ENCODE measurements at regions not wholly inside any gene's neighbourhood (a gene's known extent, or its start where the extent isn't known, plus 50 kb on each side); places are given as distances from the start of the nearest gene placed in this dataset.

- TF ChIP-seq REST (IDR thresholded peaks at IDR 0.05; ENCODE audit: low read depth): no peak
Observed at GRCh38 chr18:71808616-71809015, 735.5 kb downstream of the CBLN2 start (continued).

- no peak overlapping the region for H3K9ac ChIP-seq (ENCODE audit: low read length)
- peaks cover 6 to 23% of the 10 kb centered on the region in 2 experiments; a peak in 2 of 4 replicates for H3K9me3 ChIP-seq (ENCODE audit: control insufficient read depth in 1 of 2, insufficient read depth in 1 of 2, low read depth in 1 of 2, low read length in 2 of 2)
- TF ChIP-seq JUND (IDR thresholded peaks at IDR 0.05): no peak
- no peak for TF ChIP-seq POLR2AphosphoS5 (IDR thresholded peaks at IDR 0.05; ENCODE audit: low read depth, low read length)
- TF ChIP-seq FOSL1 (IDR thresholded peaks at IDR 0.05; ENCODE audit: low read depth): no peak
- TF ChIP-seq CBX3 (IDR thresholded peaks at IDR 0.05; ENCODE audit: low read depth): no peak
- no peak for TF ChIP-seq RAD21 (IDR thresholded peaks at IDR 0.05; ENCODE audit: low read depth)
- TF ChIP-seq ZBTB33 (IDR thresholded peaks at IDR 0.05; ENCODE audit: extremely low read depth, insufficient replicate concordance, low read length): no peak
- no peak for TF ChIP-seq EZH2 (IDR thresholded peaks at IDR 0.05)
- no peak for TF ChIP-seq ZNF274 (IDR thresholded peaks at IDR 0.05; ENCODE audit: low read depth, low read length)
- no peak for TF ChIP-seq SIN3A (IDR thresholded peaks at IDR 0.05; ENCODE audit: low read depth)
- TF ChIP-seq POLR2A (IDR thresholded peaks at IDR 0.05; ENCODE audit: borderline replicate concordance, extremely low read depth, insufficient read depth, insufficient read length): no peak
- TF ChIP-seq REST (IDR thresholded peaks at IDR 0.05; ENCODE audit: low read depth): no peak
- no peak for TF ChIP-seq SRF (IDR thresholded peaks at IDR 0.05; ENCODE audit: low read depth)
- ChIA-PET POLR2A (no interaction called here), CTCF (no interaction called here), RAD21 (ENCODE audit: low non-redundant PET in 1 of 2, low total read pairs in 2 of 2, uncharacterized antibody in 2 of 2, unreplicated experiment in 2 of 2) (no interaction called here)
- H3K4me1 ChIP-seq (ENCODE audit: control insufficient read depth in 1 of 2, insufficient read depth in 2 of 2, low read length in 2 of 2): no peaks in the 10 kb centered on the region
- no peaks in the 10 kb centered on the region for H3K27me3 ChIP-seq (ENCODE audit: insufficient read depth, low read length)
- H3K36me3 ChIP-seq (ENCODE audit: control insufficient read depth in 1 of 2, insufficient read depth in 2 of 2, low read length in 2 of 2): no peaks in the 10 kb centered on the region
- no TSS peak for BruUV-seq (replicated peaks)
- no peak for ATAC-seq
- intact Hi-C loops (cut with micrococcal nuclease): no loop called here
- DNase-seq (ENCODE audit: low read depth, low spot score): no peak
- H3K27ac ChIP-seq (ENCODE audit: low read depth, low read length): no peak overlapping the region
- no peaks in the 10 kb centered on the region for H4K20me1 ChIP-seq (ENCODE audit: insufficient read depth)
- H3K9me2 ChIP-seq (ENCODE audit: insufficient read depth): no peaks in the 10 kb centered on the region
- H3K79me2 ChIP-seq (ENCODE audit: insufficient read depth, low read length): no peaks in the 10 kb centered on the region
- H2AFZ ChIP-seq (ENCODE audit: low read depth, low read length, poor library complexity, severe bottlenecking): no peak overlapping the region
- no peak overlapping the region for H3K4me3 ChIP-seq (replicated peaks in 1 of 2; ENCODE audit: low read depth in 1 of 2, low read length in 2 of 2)
- H3K4me2 ChIP-seq (ENCODE audit: low read length): no peak overlapping the region
Observed at GRCh38 chr18:71807586-71807985, 736.6 kb downstream of the CBLN2 start.

Data from HCT116 (cell line).